Mammary epithelial cell (primary cell): ENCODE measurements at regions not wholly inside any gene's neighbourhood (a gene's known extent, or its start where the extent isn't known, plus 50 kb on each side); places are given as distances from the start of the nearest gene placed in this dataset.

Experiments used
- CTCF ChIP-seq, 2 donors: IDR thresholded peaks in 1 of 2; conservative IDR thresholded peaks in 1 of 2; 2 replicates each; pipeline ENCODE4 v1.5.1; 2011 to 2012; ENCODE audit warnings: inconsistent platforms in 2 of 2, low read length in 2 of 2, mild to moderate bottlenecking in 2 of 2, control low read depth in 1 of 2, low read depth in 1 of 2; ENCODE audit not compliant: insufficient read depth in 1 of 2; ENCODE audit errors: extremely low read depth in 1 of 2
- EZH2 ChIP-seq: IDR thresholded peaks from 2 replicates; pipeline ENCODE4 v1.6.1; 2012; ENCODE audit warnings: low read length, inconsistent platforms, borderline replicate concordance

- TF ChIP-seq CTCF (conservative IDR thresholded peaks at IDR 0.05 in 1 of 2, IDR thresholded peaks at IDR 0.05 in 1 of 2; ENCODE audit: extremely low read depth in 1 of 2, insufficient read depth in 1 of 2, low read depth in 1 of 2, low read length in 2 of 2) (no peak), EZH2 (no peak)
Observed at GRCh38 chr4:37762991-37763368, 63.5 kb upstream of the PGM2 start.
